HEK293T (cell line): ENCODE measurements at regions not wholly inside any gene's neighbourhood (a gene's known extent, or its start where the extent isn't known, plus 50 kb on each side); places are given as distances from the start of the nearest gene placed in this dataset.

ENCODE experiments used
- ARNT ChIP-seq: fragments of 450-650 bp; IDR thresholded peaks from 2 replicates; pipeline ENCODE4 v1.6.1; 2017; ENCODE audit warnings: mild to moderate bottlenecking
- BHLHE40 ChIP-seq: fragments of 450-650 bp; IDR thresholded peaks from 2 replicates; pipeline ENCODE4 v1.6.1; 2016; ENCODE audit warnings: mild to moderate bottlenecking, moderate library complexity, borderline replicate concordance
- ELF4 ChIP-seq: fragments of 450-650 bp; IDR thresholded peaks from 2 replicates; pipeline ENCODE4 v1.6.1; 2017; ENCODE audit warnings: antibody characterized with exemption
- FOXM1 ChIP-seq: fragments of 450-650 bp; IDR thresholded peaks from 2 replicates; pipeline ENCODE4 v1.6.1; 2017; ENCODE audit warnings: mild to moderate bottlenecking, borderline replicate concordance
- HDGF ChIP-seq: fragments of 450-650 bp; IDR thresholded peaks from 2 replicates; pipeline ENCODE4 v1.6.1; 2017; ENCODE audit warnings: antibody characterized with exemption, borderline replicate concordance
- SP1 ChIP-seq: fragments of 450-650 bp; IDR thresholded peaks from 2 replicates; pipeline ENCODE4 v1.6.1; 2017
- TARDBP ChIP-seq: fragments of 450-650 bp; IDR thresholded peaks from 2 replicates; pipeline ENCODE4 v1.6.1; 2016
- ZNF384 ChIP-seq: fragments of 450-650 bp; IDR thresholded peaks from 2 replicates; pipeline ENCODE4 v1.6.1; 2016

DNA sequence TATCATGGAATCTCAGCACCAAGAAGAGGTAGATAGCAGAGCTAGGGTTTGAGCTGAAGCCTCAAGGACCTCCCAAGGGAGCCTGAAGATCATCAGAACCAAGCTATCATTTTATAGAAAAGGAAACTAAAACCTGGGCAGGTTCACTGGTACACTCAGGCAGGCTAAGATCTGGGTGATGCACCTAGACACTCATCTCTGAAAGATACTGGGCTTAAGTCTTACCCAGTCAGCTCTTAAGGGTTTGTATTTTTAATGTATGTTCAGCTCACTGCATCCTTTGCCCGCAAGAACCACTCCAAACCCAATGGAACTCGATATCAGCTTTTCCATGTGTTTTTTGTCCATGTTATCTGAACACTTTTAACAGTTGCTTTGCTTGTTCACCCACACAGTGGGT, 78.0 kb upstream of the SLC22A16 start:
- TF ChIP-seq SP1 = no peak
- TF ChIP-seq ZNF384 = no peak
- no peak for TF ChIP-seq TARDBP
- TF ChIP-seq ARNT = no peak
- no peak for TF ChIP-seq HDGF
- no peak for TF ChIP-seq BHLHE40
- TF ChIP-seq ELF4 = no peak
- no peak for TF ChIP-seq FOXM1
